Bronchial epithelial cell (primary cell): ENCODE measurements at regions not wholly inside any gene's neighbourhood (a gene's known extent, or its start where the extent isn't known, plus 50 kb on each side); places are given as distances from the start of the nearest gene placed in this dataset.

Experiments
- DNase-seq: peaks from one replicate; pipeline ENCODE4 v3.0.0-alpha.2; 2010; ENCODE audit warnings: low read depth
- FAIRE-seq: peaks from 2 replicates; lab custom pipeline; 2011; peaks lifted over from hg19 to GRCh38; lab: Jason Lieb, UNC
- H3K27me3 ChIP-seq: 2 replicates; pipeline ENCODE4 v1.5.1; 2011; ENCODE audit warnings: low read length; ENCODE audit not compliant: control insufficient read depth, insufficient read depth
- H3K36me3 ChIP-seq: 2 replicates; pipeline ENCODE4 v1.5.1; 2011; ENCODE audit warnings: low read length; ENCODE audit not compliant: control insufficient read depth, insufficient read depth
- H3K4me3 ChIP-seq: 2 replicates; pipeline ENCODE4 v1.5.1; 2011; ENCODE audit warnings: mild to moderate bottlenecking, low read depth, low read length, control low read depth
- TF ChIP-seq, protein P1 (sequence below): IDR thresholded peaks from 2 replicates; pipeline ENCODE4 v1.5.1; 2011; ENCODE audit warnings: mild to moderate bottlenecking, moderate library complexity, low read length, control low read depth, inconsistent platforms; ENCODE audit not compliant: insufficient read depth, severe bottlenecking

DNA sequence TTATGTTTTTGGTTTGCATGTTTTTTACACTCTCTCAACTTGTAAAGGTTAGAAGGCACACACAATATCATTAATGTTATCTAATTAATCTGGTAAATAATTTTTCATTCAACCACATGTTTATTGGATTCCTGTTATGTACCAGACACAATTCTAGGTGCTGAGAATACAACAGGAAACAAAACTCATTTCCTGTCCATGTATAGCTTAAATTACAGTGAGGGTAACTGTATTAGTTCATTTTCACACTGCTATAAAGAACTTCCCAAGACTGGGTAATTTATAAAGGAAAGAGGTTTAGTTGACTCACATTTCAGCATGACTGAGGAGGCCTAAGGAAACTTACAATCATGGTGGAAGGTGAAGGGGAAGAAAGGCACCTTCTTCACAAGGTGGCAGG is 270.5 kb downstream of the TRIB2 start:
- FAIRE-seq (no peak), DNase-seq (no peak)
- no peak overlapping the region for H3K4me3 ChIP-seq
- no peaks in the 10 kb centered on the region for H3K36me3 ChIP-seq
- TF ChIP-seq, protein P1, sequence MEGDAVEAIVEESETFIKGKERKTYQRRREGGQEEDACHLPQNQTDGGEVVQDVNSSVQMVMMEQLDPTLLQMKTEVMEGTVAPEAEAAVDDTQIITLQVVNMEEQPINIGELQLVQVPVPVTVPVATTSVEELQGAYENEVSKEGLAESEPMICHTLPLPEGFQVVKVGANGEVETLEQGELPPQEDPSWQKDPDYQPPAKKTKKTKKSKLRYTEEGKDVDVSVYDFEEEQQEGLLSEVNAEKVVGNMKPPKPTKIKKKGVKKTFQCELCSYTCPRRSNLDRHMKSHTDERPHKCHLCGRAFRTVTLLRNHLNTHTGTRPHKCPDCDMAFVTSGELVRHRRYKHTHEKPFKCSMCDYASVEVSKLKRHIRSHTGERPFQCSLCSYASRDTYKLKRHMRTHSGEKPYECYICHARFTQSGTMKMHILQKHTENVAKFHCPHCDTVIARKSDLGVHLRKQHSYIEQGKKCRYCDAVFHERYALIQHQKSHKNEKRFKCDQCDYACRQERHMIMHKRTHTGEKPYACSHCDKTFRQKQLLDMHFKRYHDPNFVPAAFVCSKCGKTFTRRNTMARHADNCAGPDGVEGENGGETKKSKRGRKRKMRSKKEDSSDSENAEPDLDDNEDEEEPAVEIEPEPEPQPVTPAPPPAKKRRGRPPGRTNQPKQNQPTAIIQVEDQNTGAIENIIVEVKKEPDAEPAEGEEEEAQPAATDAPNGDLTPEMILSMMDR, result no peak
- no peaks in the 10 kb centered on the region for H3K27me3 ChIP-seq

DNA sequence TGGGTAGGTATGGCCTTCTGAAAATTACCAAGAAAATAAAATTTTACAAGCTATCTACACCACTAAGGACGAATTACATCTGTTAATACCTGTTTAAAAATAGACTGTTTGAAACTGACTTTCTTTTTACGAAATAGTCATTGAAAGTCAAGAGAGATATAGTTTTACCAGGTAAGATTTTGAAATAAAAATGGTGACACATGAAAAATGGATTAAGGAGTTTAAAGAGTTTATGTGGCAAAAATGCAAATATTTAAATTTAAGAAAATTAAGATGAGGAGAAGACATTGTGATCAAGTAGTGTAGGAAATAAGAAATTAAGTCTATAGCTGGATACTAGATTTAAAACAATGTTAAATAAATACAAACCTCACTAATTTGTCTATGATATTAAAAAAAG is 271.5 kb downstream of the TRIB2 start:
- Histone ChIP-seq H3K27me3 (no peaks in the 10 kb centered on the region), H3K4me3 (no peak overlapping the region), H3K36me3 (no peaks in the 10 kb centered on the region)
- TF ChIP-seq, protein P1, result no peak
- FAIRE-seq, result no peak
- DNase-seq, result no peak

DNA sequence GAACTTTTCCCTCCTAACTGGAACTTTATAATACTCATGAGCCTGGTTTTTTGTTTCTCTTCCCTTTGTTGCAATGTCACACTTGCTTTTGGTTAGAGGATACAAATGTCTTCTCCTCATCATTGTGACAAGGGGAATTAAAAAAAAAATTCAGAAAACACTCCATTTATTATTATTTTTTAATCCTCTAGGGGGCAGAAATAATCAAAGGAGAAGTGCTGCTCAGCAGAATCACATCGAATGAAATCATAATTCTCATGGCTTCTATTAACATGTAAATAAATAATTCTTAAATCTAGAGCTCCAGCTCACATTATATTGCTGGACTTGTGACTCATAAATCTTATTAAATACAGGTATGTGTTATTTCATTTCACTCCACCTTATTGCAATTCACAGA is 273.8 kb downstream of the TRIB2 start:
- H3K4me3 ChIP-seq, result no peak overlapping the region
- H3K36me3 ChIP-seq, result no peaks in the 10 kb centered on the region
- DNase-seq (no peak), FAIRE-seq (no peak)
- TF ChIP-seq, protein P1, result no peak
- H3K27me3 ChIP-seq, result no peaks in the 10 kb centered on the region

DNA sequence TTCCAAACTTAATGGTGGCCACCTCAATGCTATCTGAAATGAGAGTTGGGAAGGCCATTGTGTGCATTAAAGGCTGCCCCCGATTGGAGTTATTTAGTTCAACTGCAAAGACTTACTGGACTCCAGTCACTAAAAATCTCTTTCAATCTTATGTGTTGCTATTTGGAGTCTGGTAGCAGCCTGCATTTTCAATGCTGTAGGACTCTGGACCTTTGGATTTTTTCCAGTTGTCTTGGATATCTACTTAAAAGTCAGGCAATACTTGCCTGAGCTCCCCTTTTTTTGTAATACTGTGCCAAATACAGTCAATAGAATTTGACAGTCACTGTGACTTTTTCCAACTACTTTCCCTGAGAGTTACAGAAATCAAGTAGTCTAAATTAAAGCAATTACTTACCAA is 281.9 kb downstream of the TRIB2 start:
- H3K27me3 ChIP-seq, result no peaks in the 10 kb centered on the region
- FAIRE-seq (no peak), DNase-seq (no peak)
- no peak overlapping the region for H3K4me3 ChIP-seq
- H3K36me3 ChIP-seq, result no peaks in the 10 kb centered on the region
- TF ChIP-seq, protein P1, result no peak

DNA sequence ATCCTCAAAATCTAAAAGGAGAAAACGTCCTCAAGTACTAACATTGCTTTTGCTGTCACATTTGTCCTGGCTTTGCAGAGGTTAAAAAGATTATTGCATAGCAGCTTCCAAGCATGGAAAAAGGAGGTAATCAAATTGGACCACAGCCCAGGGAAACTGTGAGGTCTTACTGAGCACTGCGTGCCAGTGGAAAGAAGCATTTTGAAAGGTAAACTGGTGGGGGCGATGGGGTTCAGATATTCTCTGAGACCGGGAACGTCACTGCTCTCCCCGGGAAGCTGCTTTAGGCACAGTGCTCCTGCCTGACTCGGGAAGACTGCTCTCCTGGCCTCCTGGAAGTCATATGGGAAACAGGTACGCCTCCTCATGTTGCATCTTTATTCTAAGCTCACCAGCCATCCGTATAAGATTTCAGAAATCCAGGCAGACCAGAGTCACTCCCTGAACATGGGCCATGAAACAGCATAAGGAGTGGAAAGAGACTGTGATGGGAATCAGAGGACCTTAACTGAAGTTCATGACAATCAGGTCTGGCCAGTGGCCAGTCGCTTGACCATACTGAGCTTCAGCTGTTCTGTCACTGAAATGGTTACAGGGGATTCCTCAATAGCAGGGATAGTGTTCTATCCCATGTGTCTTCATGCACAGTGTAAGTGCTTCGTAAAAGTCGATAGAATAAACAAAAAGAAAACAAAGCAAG is 284.1 kb downstream of the TRIB2 start:
- DNase-seq, result no peak
- no peak overlapping the region for H3K4me3 ChIP-seq
- H3K27me3 ChIP-seq, result no peaks in the 10 kb centered on the region
- TF ChIP-seq, protein P1, result no peak
- H3K36me3 ChIP-seq, result no peaks in the 10 kb centered on the region
- no peak for FAIRE-seq

DNA sequence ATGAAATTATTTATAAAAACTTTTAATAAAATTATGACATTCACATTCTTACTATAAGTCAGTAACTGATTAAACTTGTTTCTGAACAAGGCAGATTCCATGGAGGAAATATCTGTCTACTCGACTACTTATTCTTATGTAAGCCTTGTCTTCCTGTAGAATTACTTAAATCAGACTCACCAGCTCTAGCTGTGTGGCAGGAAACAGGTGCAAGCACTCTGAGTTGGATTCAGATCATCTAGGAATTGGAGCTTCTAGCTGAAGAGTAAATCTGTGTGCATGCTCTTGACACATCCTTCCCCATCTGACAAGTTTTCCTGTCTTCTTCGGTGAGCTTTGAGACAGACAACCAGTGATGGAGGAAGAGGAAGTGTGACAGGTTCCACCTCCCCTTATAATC is 284.7 kb downstream of the TRIB2 start:
- DNase-seq (no peak), FAIRE-seq (no peak)
- Histone ChIP-seq H3K4me3 (no peak overlapping the region), H3K36me3 (no peaks in the 10 kb centered on the region), H3K27me3 (no peaks in the 10 kb centered on the region)
- TF ChIP-seq, protein P1, result no peak
